HepG2 (cell line): ENCODE measurements at regions not wholly inside any gene's neighbourhood (a gene's known extent, or its start where the extent isn't known, plus 50 kb on each side); places are given as distances from the start of the nearest gene placed in this dataset.
A peak's percentile ranks its signal among the peaks of the same experiment; 100 is the strongest.

Experiments used
- ATAC-seq: fragments of 200-7000 bp; cut with Tn5 transposase; 3 replicates; pipeline ENCODE4 v1.9.1; 2020; ENCODE audit warnings: mild to moderate bottlenecking, moderate library complexity
- BruUV-seq: library from RNA; stranded (reverse); fragments of 400-500 nt; replicated peaks from 2 replicates; lab custom pipeline; 2021; lab: Mats Ljungman, UMichigan
- CTCF ChIA-PET: fragments of 300-600 bp; formaldehyde crosslinking; extraction: SDS; loops from one replicate; lab custom pipeline; 2021; ENCODE audit warnings: low total read pairs, inconsistent platforms, low intra/inter-chr PET ratio; lab: Yijun Ruan, JAX
- POLR2A ChIA-PET: fragments of 350-600 bp; sonication (Branson Sonifier 250); formaldehyde crosslinking; loops from one replicate; lab custom pipeline; 2020; ENCODE audit warnings: antibody characterized with exemption, inconsistent platforms; lab: Yijun Ruan, JAX
- DNase-seq: peaks from one replicate; pipeline ENCODE4 v3.0.0-alpha.2; 2015; ENCODE audit warnings: low spot score
- FAIRE-seq: peaks from 3 replicates; lab custom pipeline; 2011; peaks lifted over from hg19 to GRCh38; lab: Jason Lieb, UNC
- H2AFZ ChIP-seq: one replicate; pipeline ENCODE4 v1.6.1; 2011; ENCODE audit warnings: low read length, inconsistent platforms
- H3K27ac ChIP-seq: fragments of 300-600 bp; 3 replicates; pipeline ENCODE4 v1.8.0; 2011; ENCODE audit warnings: mixed run types, mild to moderate bottlenecking, mixed read lengths, low read length, inconsistent platforms; ENCODE audit not compliant: insufficient read depth; ENCODE audit errors: extremely low read length
- H3K27me3 ChIP-seq, 2 experiments: fragments of 200-600 bp in 1 of 2; 2 replicates in 1 of 2; 3 replicates in 1 of 2; pipeline versions ENCODE4 v1.6.0 to v1.8.0; 2011; ENCODE audit warnings: low read length in 2 of 2, mild to moderate bottlenecking in 2 of 2, moderate library complexity in 2 of 2, inconsistent platforms in 1 of 2; ENCODE audit not compliant: insufficient read depth in 2 of 2, control insufficient read depth in 1 of 2
- H3K36me3 ChIP-seq, 2 experiments: fragments of 200-600 bp in 1 of 2; replicated peaks in 1 of 2; 2 replicates in 1 of 2; 3 replicates in 1 of 2; pipeline versions ENCODE4 v1.5.1 to v1.8.0; 2011; ENCODE audit warnings: low read length in 2 of 2, inconsistent platforms in 1 of 2; ENCODE audit not compliant: insufficient read depth in 2 of 2, control insufficient read depth in 1 of 2
- H3K4me1 ChIP-seq: 2 replicates; pipeline ENCODE4 v1.5.1; 2012; ENCODE audit warnings: low read length, inconsistent platforms; ENCODE audit not compliant: insufficient read depth
- H3K4me2 ChIP-seq: 2 replicates; pipeline ENCODE4 v1.6.0; 2011; ENCODE audit warnings: low read depth, low read length, inconsistent platforms
- H3K4me3 ChIP-seq, 3 experiments: fragments of 200-600 bp in 1 of 3; sonication (generic), shearing (Covaris generic) in 1 of 3; replicated peaks in 1 of 3; 2 replicates each; pipeline ENCODE4 v1.5.1; 2011 to 2016; ENCODE audit warnings: low read length in 3 of 3, inconsistent platforms in 2 of 3, low read depth in 2 of 3, mild to moderate bottlenecking in 2 of 3, control low read depth in 1 of 3, mixed read lengths in 1 of 3; ENCODE audit not compliant: insufficient read depth in 1 of 3
- H3K79me2 ChIP-seq: one replicate; pipeline ENCODE4 v1.6.1; 2011; ENCODE audit warnings: low read length, inconsistent platforms; ENCODE audit not compliant: insufficient read depth
- H3K9ac ChIP-seq: 2 replicates; pipeline ENCODE4 v1.6.0; 2011; ENCODE audit warnings: mild to moderate bottlenecking, low read depth, low read length, inconsistent platforms; ENCODE audit not compliant: insufficient read depth
- H3K9me3 ChIP-seq: 2 replicates; pipeline ENCODE4 v1.5.1; 2012; ENCODE audit warnings: mild to moderate bottlenecking, low read length
- H4K20me1 ChIP-seq: 2 replicates; pipeline ENCODE4 v1.6.0; 2011; ENCODE audit warnings: inconsistent platforms, mild to moderate bottlenecking, low read length, moderate library complexity; ENCODE audit not compliant: insufficient read depth
- E2F2 ChIP-seq: sonication (generic); formaldehyde crosslinking; IDR thresholded peaks from 2 replicates; pipeline ENCODE4 v1.4.0; 2020; ENCODE audit warnings: missing genetic modification reagents, borderline replicate concordance
- ETV6 ChIP-seq: sonication (generic); formaldehyde crosslinking; conservative IDR thresholded peaks from 2 replicates; pipeline ENCODE4 v1.4.0; 2020; ENCODE audit warnings: missing genetic modification reagents
- KDM5B ChIP-seq: sonication (generic); formaldehyde crosslinking; IDR thresholded peaks from 2 replicates; pipeline ENCODE4 v1.4.0; 2020; ENCODE audit warnings: missing genetic modification reagents, mild to moderate bottlenecking, borderline replicate concordance
- ZBTB8A ChIP-seq: sonication (generic); formaldehyde crosslinking; IDR thresholded peaks from 2 replicates; pipeline ENCODE4 v1.4.0; 2020; ENCODE audit warnings: mild to moderate bottlenecking, low read depth, missing genetic modification reagents, borderline replicate concordance
- ZXDC ChIP-seq: sonication (generic); formaldehyde crosslinking; IDR thresholded peaks from 2 replicates; pipeline ENCODE4 v1.5.0; 2020; ENCODE audit warnings: mild to moderate bottlenecking, missing genetic modification reagents
- WGBS: methylation state at CpG from one replicate; pipeline ENCODE4 v1.1.6; 2017; ENCODE audit warnings: low lambda C conversion rate; 5-methylcytosine and 5-hydroxymethylcytosine counted together
- in situ Hi-C: cut with HindIII; loops from 2 replicates; pipeline ENCODE4 v1.10.0; 2017; ENCODE audit warnings: low pct_unique_long_range_greater_than_20kb; ENCODE audit not compliant: extremely low pct_ligation_motif_present
- intact Hi-C: fragments of 100-400 bp; cut with micrococcal nuclease; formaldehyde crosslinking; loops from one replicate; pipeline ENCODE4 v1.10.0; 2022; ENCODE audit not compliant: unreplicated experiment

- TF ChIP-seq ZBTB8A (CRISPR knock-in tag) (no peak), ZXDC (CRISPR knock-in tag) (0 out of 2 replicates have a peak, but pooled peaks have one; percentile 48)
- DNase-seq (no peak), FAIRE-seq (no peak), ATAC-seq (no peak)
- Histone ChIP-seq H3K9ac (no peak overlapping the region), H3K27ac (no peak overlapping the region), H3K36me3 (no peaks in the 10 kb centered on the region), H3K4me1 (peaks cover 68% of the 10 kb centered on the region), H3K4me2 (no peak overlapping the region), H3K4me3 (no peak overlapping the region), H2AFZ (no peak overlapping the region), H4K20me1 (no peaks in the 10 kb centered on the region), H3K9me3 (no peaks in the 10 kb centered on the region), H3K79me2 (no peaks in the 10 kb centered on the region), H3K27me3 (no peaks in the 10 kb centered on the region; a peak in 1 of 5 replicates)
- ChIA-PET CTCF (no interaction called here), POLR2A (interaction anchor here (0.7 kb wide), 1 partner anchor 118 kb away, joined by 4 read pairs; no protein-coding TSS in a partner anchor)
- in situ Hi-C loops = loop anchor here (25.0 kb wide), 1 partner anchor 654 kb away; the partner anchor contains the start of gene OTX1
- intact Hi-C loops = no loop called here
- 70% methylated on average over 9 of the region's 10 CpGs for WGBS
- BruUV-seq = no TSS peak
Measured at GRCh38 chr2:62408241-62408677, 97.7 kb downstream of the TMEM17 start.

- Histone ChIP-seq H3K4me2 (no peak overlapping the region), H3K4me3 (no peak overlapping the region), H3K27ac (no peak overlapping the region), H3K4me1 (peaks cover 64% of the 10 kb centered on the region), H4K20me1 (no peaks in the 10 kb centered on the region), H3K9ac (no peak overlapping the region), H3K36me3 (no peaks in the 10 kb centered on the region), H2AFZ (no peak overlapping the region), H3K27me3 (no peaks in the 10 kb centered on the region; a peak in 1 of 5 replicates), H3K79me2 (no peaks in the 10 kb centered on the region), H3K9me3 (no peaks in the 10 kb centered on the region)
- DNase-seq (no peak), FAIRE-seq (no peak), ATAC-seq (no peak)
- WGBS = 44% methylated on average over 6 of the region's 6 CpGs
- intact Hi-C loops (no loop called here), in situ Hi-C loops (loop anchor here (25.0 kb wide), 1 partner anchor 654 kb away; the partner anchor contains the start of gene OTX1)
- ChIA-PET CTCF (no interaction called here), POLR2A (no interaction called here)
- TF ChIP-seq KDM5B (CRISPR knock-in tag) = 0 out of 2 replicates have a peak, but pooled peaks have one; percentile 22
- TF ChIP-seq E2F2 = no peak
- no peak for TF ChIP-seq ETV6 (CRISPR knock-in tag)
- no TSS peak for BruUV-seq
Measured at GRCh38 chr2:62407838-62408237, 98.2 kb downstream of the TMEM17 start.
